ENCODE measurements at regions not wholly inside any gene's neighbourhood (a gene's known extent, or its start where the extent isn't known, plus 50 kb on each side); places are given as distances from the start of the nearest gene placed in this dataset.

DNA sequence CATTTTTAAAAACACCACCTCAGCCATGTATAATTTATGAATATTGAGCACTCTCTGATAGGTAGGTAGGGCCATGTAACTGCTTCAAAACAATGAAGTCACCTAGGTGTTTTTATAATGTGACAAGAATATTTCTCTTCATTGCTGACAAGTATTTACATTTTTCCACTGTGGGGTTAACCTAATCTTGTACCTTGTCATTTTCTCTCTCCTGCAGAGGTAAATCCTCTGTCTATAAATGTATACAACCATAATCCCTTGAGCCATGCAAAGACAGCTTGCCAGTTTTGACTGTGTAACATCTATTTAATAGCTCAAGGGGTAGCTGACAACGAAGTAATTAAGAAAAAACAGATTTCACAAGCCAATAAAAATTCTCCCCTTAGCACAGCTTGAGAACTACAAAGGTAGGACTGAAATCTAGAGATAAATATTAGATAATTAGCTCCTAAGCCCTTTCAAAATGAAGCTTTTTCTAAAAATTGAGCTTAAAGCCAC, 137.6 kb upstream of the POGK start:
- no peak for TF ChIP-seq TARDBP (IDR thresholded peaks at IDR 0.05)
- TF ChIP-seq L3MBTL2 (conservative IDR thresholded peaks at IDR 0.05): no peak
- TF ChIP-seq SUZ12 (IDR thresholded peaks at IDR 0.05): no peak
- TF ChIP-seq HDGF (IDR thresholded peaks at IDR 0.05; ENCODE audit: borderline replicate concordance): no peak
- TF ChIP-seq SP1 (IDR thresholded peaks at IDR 0.05): no peak
- no peak for TF ChIP-seq BHLHE40 (IDR thresholded peaks at IDR 0.05; ENCODE audit: borderline replicate concordance)
- TF ChIP-seq ELF4 (IDR thresholded peaks at IDR 0.05): no peak
- no peak for TF ChIP-seq CTBP1 (IDR thresholded peaks at IDR 0.05; ENCODE audit: borderline replicate concordance)
- no peak for TF ChIP-seq ARNT (IDR thresholded peaks at IDR 0.05)
- TF ChIP-seq FOXK2 (IDR thresholded peaks at IDR 0.05): no peak
- no peak for TF ChIP-seq FOXM1 (IDR thresholded peaks at IDR 0.05; ENCODE audit: borderline replicate concordance)
